ENCODE measurements at regions not wholly inside any gene's neighbourhood (a gene's known extent, or its start where the extent isn't known, plus 50 kb on each side); places are given as distances from the start of the nearest gene placed in this dataset.

DNA sequence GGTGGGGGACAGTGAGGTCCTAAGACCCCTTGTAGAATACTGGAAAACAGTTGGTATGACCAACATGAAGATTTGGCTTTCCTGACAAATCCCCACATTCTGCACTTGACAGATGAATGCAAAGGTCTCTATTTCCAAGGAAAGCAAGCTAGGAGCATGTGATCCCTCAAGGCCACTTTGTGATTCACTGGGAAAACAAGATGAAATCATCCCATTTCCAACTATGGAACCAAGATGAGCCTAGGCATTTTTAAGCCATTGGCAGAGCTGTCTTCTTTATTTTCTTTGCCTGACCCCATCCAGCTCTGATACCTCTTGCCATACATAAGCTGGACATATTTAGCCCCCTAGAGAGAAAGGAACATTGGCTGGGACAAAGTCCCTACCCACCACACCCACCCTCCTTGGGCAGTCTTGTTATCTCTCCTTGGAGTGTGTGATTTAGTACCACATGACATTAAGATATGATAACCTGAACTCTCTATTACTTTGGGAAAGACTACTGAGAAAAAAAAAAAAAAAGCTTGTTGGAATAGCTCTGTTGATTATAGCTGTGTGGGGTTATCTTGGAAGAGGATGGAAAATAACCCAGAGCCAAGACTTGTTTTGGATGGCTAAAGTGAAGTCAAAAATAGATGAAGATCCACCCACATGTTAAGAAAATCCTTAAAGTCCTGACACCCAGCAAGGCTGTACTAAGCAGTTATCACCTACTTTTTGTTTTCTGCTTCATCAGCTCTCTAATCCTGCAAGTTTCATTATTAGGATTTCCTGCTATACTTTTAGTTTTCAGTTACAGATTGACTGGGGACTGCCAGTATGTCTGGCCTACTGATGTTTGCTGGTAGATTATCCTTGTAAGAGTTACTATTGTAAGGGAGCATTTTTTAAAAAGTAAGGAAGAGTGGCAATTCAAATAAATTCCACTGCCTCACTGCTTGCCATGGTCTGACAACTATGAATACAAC is 90.1 kb upstream of the PREP start:
- Histone ChIP-seq H3K4me3 (no peak overlapping the region), H3K27me3 (ENCODE audit: low read depth) (no peaks in the 10 kb centered on the region), H3K27ac (replicated peaks) (peak overlapping the region; percentile 68), H3K9me3 (replicated peaks) (no peaks in the 10 kb centered on the region), H3K36me3 (no peaks in the 10 kb centered on the region), H3K4me1 (peaks cover 53% of the 10 kb centered on the region)
- no peak for DNase-seq
- TF ChIP-seq, protein P1, sequence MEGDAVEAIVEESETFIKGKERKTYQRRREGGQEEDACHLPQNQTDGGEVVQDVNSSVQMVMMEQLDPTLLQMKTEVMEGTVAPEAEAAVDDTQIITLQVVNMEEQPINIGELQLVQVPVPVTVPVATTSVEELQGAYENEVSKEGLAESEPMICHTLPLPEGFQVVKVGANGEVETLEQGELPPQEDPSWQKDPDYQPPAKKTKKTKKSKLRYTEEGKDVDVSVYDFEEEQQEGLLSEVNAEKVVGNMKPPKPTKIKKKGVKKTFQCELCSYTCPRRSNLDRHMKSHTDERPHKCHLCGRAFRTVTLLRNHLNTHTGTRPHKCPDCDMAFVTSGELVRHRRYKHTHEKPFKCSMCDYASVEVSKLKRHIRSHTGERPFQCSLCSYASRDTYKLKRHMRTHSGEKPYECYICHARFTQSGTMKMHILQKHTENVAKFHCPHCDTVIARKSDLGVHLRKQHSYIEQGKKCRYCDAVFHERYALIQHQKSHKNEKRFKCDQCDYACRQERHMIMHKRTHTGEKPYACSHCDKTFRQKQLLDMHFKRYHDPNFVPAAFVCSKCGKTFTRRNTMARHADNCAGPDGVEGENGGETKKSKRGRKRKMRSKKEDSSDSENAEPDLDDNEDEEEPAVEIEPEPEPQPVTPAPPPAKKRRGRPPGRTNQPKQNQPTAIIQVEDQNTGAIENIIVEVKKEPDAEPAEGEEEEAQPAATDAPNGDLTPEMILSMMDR (IDR thresholded peaks at IDR 0.05; ENCODE audit: borderline replicate concordance): no peak
- intact Hi-C loops (cut with micrococcal nuclease): loop anchor here (10.0 kb wide), 1 partner anchor 502 kb away; no protein-coding TSS in a partner anchor

DNA sequence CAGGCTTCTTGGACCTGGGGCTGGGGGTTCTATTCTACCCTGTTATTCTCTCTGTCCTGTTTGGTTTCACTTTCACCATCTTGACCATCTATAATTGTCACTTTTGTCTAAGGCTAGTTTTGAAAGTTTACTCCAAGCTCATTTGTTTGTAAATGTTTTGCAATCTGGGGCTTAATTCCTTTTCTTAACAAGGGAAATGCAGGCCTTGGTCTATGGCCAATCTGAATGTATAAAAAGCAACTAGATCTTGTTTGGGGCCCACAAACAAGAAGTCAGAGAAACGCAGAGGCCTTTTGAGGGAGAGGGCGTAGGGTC is 86.3 kb upstream of the PREP start:
- intact Hi-C loops (cut with micrococcal nuclease): loop anchor here (10.0 kb wide), 2 partner anchors 246 to 736 kb away; no protein-coding TSS in a partner anchor
- H3K27ac ChIP-seq (replicated peaks): peak overlapping the region; percentile 64
- no peaks in the 10 kb centered on the region for H3K27me3 ChIP-seq (ENCODE audit: low read depth)
- H3K36me3 ChIP-seq: no peaks in the 10 kb centered on the region
- TF ChIP-seq, protein P1 (IDR thresholded peaks at IDR 0.05; ENCODE audit: borderline replicate concordance): no peak
- H3K4me1 ChIP-seq: peaks cover 57% of the 10 kb centered on the region
- no peak for DNase-seq
- no peaks in the 10 kb centered on the region for H3K9me3 ChIP-seq (replicated peaks)
- H3K4me3 ChIP-seq: peak overlapping the region; percentile 35

DNA sequence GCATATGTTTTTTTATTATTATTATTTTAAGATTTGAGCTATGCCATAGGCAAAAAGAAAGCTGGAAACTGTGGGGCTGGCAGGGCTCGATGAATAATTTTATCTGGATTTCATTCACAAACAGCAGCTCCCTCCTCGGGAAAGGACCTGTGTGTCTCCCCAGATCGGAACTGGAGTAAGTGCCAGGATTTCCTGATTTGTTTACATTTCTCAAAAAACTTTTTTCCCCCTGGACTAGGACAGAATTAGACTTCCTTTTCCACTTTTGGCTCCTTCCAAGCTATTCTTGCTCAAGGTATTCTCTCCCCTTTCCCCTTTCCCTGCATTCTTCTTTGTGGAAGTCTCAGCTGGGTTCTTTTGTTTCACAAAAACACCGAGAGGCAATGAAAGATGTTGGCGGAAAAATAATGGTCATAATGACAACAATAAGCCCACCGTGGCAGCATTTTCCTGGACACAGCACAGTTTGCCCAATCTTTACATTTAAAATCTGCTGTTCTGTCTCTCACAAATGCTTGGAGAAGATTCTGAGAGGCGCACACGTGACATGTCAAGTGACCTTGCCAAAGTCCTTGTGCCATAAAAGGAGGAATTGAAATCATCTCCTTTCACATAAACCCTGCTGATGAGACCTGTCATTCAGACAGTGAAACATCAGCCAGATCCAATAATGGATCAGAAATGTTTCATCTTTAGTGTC is 85.8 kb upstream of the PREP start:
- Histone ChIP-seq H3K4me3 (peak overlapping the region; percentile 35), H3K9me3 (replicated peaks) (no peaks in the 10 kb centered on the region), H3K4me1 (peaks cover 52% of the 10 kb centered on the region), H3K27me3 (ENCODE audit: low read depth) (no peaks in the 10 kb centered on the region), H3K27ac (replicated peaks) (peak overlapping the region; percentile 64), H3K36me3 (no peaks in the 10 kb centered on the region)
- no peak for DNase-seq
- intact Hi-C loops (cut with micrococcal nuclease): loop anchor here (10.0 kb wide), 2 partner anchors 246 to 736 kb away; no protein-coding TSS in a partner anchor
- TF ChIP-seq, protein P1 (IDR thresholded peaks at IDR 0.05; ENCODE audit: borderline replicate concordance): no peak

- peaks cover 42% of the 10 kb centered on the region for H3K4me1 ChIP-seq
- intact Hi-C loops (cut with micrococcal nuclease): loop anchor here (10.0 kb wide), 2 partner anchors 248 to 738 kb away; no protein-coding TSS in a partner anchor
- H3K4me3 ChIP-seq: no peak overlapping the region
- no peaks in the 10 kb centered on the region for H3K27me3 ChIP-seq (ENCODE audit: low read depth)
- DNase-seq: no peak
- no peak overlapping the region for H3K27ac ChIP-seq (replicated peaks)
- no peaks in the 10 kb centered on the region for H3K9me3 ChIP-seq (replicated peaks)
- TF ChIP-seq, protein P1 (IDR thresholded peaks at IDR 0.05; ENCODE audit: borderline replicate concordance): no peak
- H3K36me3 ChIP-seq: no peaks in the 10 kb centered on the region
Observed at GRCh38 chr6:105487040-105487790, 84.3 kb upstream of the PREP start.

DNA sequence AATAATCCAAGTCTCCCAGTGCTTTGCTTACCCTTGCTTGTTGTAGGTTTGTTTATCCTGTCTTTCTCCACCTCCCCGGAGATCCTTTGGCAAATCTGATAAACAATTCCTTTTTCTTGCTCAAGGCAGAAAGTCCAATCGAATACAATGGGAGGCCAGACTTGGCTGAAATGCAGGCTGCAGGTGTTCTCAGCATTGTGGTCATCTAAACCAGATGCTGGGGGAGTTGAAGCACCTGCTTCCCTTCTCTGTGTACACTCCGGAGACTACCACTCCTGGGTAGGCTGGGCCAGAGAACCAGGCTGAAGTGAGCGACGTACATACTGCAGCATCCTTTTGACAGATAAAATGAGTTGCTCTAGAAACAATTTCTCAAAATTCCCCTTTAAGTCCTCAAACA is 82.6 kb upstream of the PREP start:
- H3K27ac ChIP-seq (replicated peaks): peak overlapping the region; percentile 7
- no peaks in the 10 kb centered on the region for H3K27me3 ChIP-seq (ENCODE audit: low read depth)
- H3K4me3 ChIP-seq: peak overlapping the region; percentile 24
- no peaks in the 10 kb centered on the region for H3K9me3 ChIP-seq (replicated peaks)
- H3K4me1 ChIP-seq: peaks cover 49% of the 10 kb centered on the region
- H3K36me3 ChIP-seq: no peaks in the 10 kb centered on the region
- intact Hi-C loops (cut with micrococcal nuclease): loop anchor here (10.0 kb wide), 2 partner anchors 249 to 739 kb away; no protein-coding TSS in a partner anchor
- TF ChIP-seq, protein P1 (IDR thresholded peaks at IDR 0.05; ENCODE audit: borderline replicate concordance): no peak
- DNase-seq: no peak

All from left ventricle myocardium inferior (tissue), 1 donor.